Sigmoid colon (tissue), 4 donors: ENCODE measurements at regions not wholly inside any gene's neighbourhood (a gene's known extent, or its start where the extent isn't known, plus 50 kb on each side); places are given as distances from the start of the nearest gene placed in this dataset.

ENCODE experiments used
- CTCF ChIP-seq, 4 experiments: fragments of 450-650 bp in 3 of 4; fragments of 200-600 bp in 1 of 4; IDR thresholded peaks; one replicate each; pipeline ENCODE4 v1.5.1; 2016 to 2019; ENCODE audit warnings: antibody characterized with exemption in 4 of 4, mild to moderate bottlenecking in 3 of 4, moderate library complexity in 2 of 4
- EP300 ChIP-seq, 4 donors: sonication (generic); formaldehyde crosslinking; IDR thresholded peaks; one replicate each; pipeline ENCODE4 v1.6.1; 2017; ENCODE audit warnings: antibody characterized with exemption in 4 of 4
- POLR2A ChIP-seq, 2 donors: fragments of 450-650 bp; IDR thresholded peaks; one replicate each; pipeline ENCODE4 v1.6.1; 2016; ENCODE audit warnings: antibody characterized with exemption in 2 of 2, mild to moderate bottlenecking in 2 of 2, moderate library complexity in 2 of 2
- POLR2AphosphoS5 ChIP-seq, 4 donors: sonication (generic); formaldehyde crosslinking; IDR thresholded peaks; one replicate each; pipeline ENCODE4 v1.6.1; 2017; ENCODE audit warnings: antibody characterized with exemption in 4 of 4

- TF ChIP-seq CTCF (IDR thresholded peaks at IDR 0.05), result no peak
- TF ChIP-seq POLR2A (IDR thresholded peaks at IDR 0.05), result no peak
- no peak for TF ChIP-seq EP300 (IDR thresholded peaks at IDR 0.05)
- no peak for TF ChIP-seq POLR2AphosphoS5 (IDR thresholded peaks at IDR 0.05)
Observed at GRCh38 chr2:153567367-153567766, 88.8 kb upstream of the RPRM start.
